ENCODE measurements at regions not wholly inside any gene's neighbourhood (a gene's known extent, or its start where the extent isn't known, plus 50 kb on each side); places are given as distances from the start of the nearest gene placed in this dataset.

GRCh38 chr18:61943175-61943964 is 50.6 kb upstream of the RNF152 start:
- DNase-seq (peak; percentile 31), ATAC-seq (ENCODE audit: low read depth) (no peak)
- no peaks in the 10 kb centered on the region for H3K36me3 ChIP-seq (ENCODE audit: control insufficient read depth, insufficient read depth, low read length)

More at GRCh38 chr18:61943175-61943964, 50.6 kb upstream of the RNF152 start:
- peaks cover 4% of the 10 kb centered on the region; the same call in 1 of the 2 replicates for H3K9me1 ChIP-seq (ENCODE audit: insufficient read depth, low read length)
- 0 out of 2 replicates have a peak overlapping the region, but pooled peaks have one; percentile 53 for H3K14ac ChIP-seq (replicated peaks; ENCODE audit: low read depth, low read length)
- H2BK5ac ChIP-seq (ENCODE audit: low read depth, low read length, poor library complexity, severe bottlenecking) = no peak overlapping the region
- H3K4me3 ChIP-seq (ENCODE audit: insufficient read depth, low read depth, low read length) = no peak overlapping the region
- TF ChIP-seq NFE2L2 (IDR thresholded peaks at IDR 0.05; ENCODE audit: low read depth, low read length) (no peak), USF2 (IDR thresholded peaks at IDR 0.05; ENCODE audit: low read depth, low read length) (no peak), RCOR1 (IDR thresholded peaks at IDR 0.05; ENCODE audit: insufficient replicate concordance, low read length) (no peak), MXI1 (IDR thresholded peaks at IDR 0.05; ENCODE audit: borderline replicate concordance, low read depth, low read length) (no peak), CHD1 (IDR thresholded peaks at IDR 0.05; ENCODE audit: low read depth, low read length) (no peak), ELK1 (IDR thresholded peaks at IDR 0.05; ENCODE audit: borderline replicate concordance, low read depth, low read length) (no peak), POLR2A (IDR thresholded peaks at IDR 0.05; ENCODE audit: low read depth, low read length) (no peak), FOS (IDR thresholded peaks at IDR 0.05; ENCODE audit: low read depth, low read length) (no peak), BHLHE40 (IDR thresholded peaks at IDR 0.05; ENCODE audit: low read depth, low read length) (no peak), MAFK (IDR thresholded peaks at IDR 0.05; ENCODE audit: low read depth, low read length) (no peak), CTCF (conservative IDR thresholded peaks at IDR 0.05; ENCODE audit: low read depth, low read length) (no peak), MAZ (IDR thresholded peaks at IDR 0.05; ENCODE audit: borderline replicate concordance, low read depth, low read length) (no peak), SMC3 (IDR thresholded peaks at IDR 0.05; ENCODE audit: low read depth, low read length) (no peak)
- H2BK15ac ChIP-seq (ENCODE audit: low read depth, low read length) = no peak overlapping the region
- H3K4ac ChIP-seq (ENCODE audit: low read depth, low read length) = no peak overlapping the region
- H4K20me1 ChIP-seq (ENCODE audit: insufficient read depth, low read length) = no peaks in the 10 kb centered on the region
- H2AK5ac ChIP-seq (ENCODE audit: low read depth, low read length) = no peak overlapping the region
- dilution Hi-C loops (cut with HindIII; ENCODE audit: low sequenced_read_pairs, unreplicated experiment) = no loop called here
- no peak overlapping the region for H3K23ac ChIP-seq (ENCODE audit: low read depth, low read length)
- peak overlapping the region; percentile 59 for H2BK20ac ChIP-seq (ENCODE audit: low read depth, low read length)
- H2BK120ac ChIP-seq (ENCODE audit: low read depth, low read length) = peak overlapping the region; percentile 70
- no peak overlapping the region for H4K5ac ChIP-seq (ENCODE audit: low read depth, low read length)
- no peak overlapping the region for H3K56ac ChIP-seq (ENCODE audit: extremely low read depth, insufficient read depth, low read length)
- POLR2A ChIA-PET (ENCODE audit: unreplicated experiment) = no interaction called here
- intact Hi-C loops (cut with micrococcal nuclease) = no loop called here
- 0 out of 4 replicates have a peak overlapping the region, but pooled peaks of 1 of the 2 experiments have one; percentile 12 for H4K8ac ChIP-seq (ENCODE audit: low read depth in 2 of 2, low read length in 2 of 2)
- no peak overlapping the region for H2AFZ ChIP-seq (replicated peaks; ENCODE audit: low read length, poor library complexity)
- no peak overlapping the region for H3K18ac ChIP-seq (ENCODE audit: low read depth, low read length)
- no peaks in the 10 kb centered on the region for H3K9me3 ChIP-seq (ENCODE audit: control insufficient read depth, insufficient read depth, low read length)
- no peak overlapping the region; the same call in 1 of the 2 replicates for H4K91ac ChIP-seq (ENCODE audit: insufficient read depth, low read depth, low read length)
- no peaks in the 10 kb centered on the region for H3K27me3 ChIP-seq (ENCODE audit: control insufficient read depth, insufficient read depth, low read length)
- H3K4me1 ChIP-seq (ENCODE audit: control insufficient read depth, insufficient read depth, low read length) = peaks cover 8% of the 10 kb centered on the region
- CTCF ChIA-PET = no interaction called here
- H3K27ac ChIP-seq (ENCODE audit: insufficient read depth, low read length) = no peak overlapping the region
- H3K79me1 ChIP-seq (ENCODE audit: low read depth in 1 of 2, low read length in 2 of 2) = no peaks in the 10 kb centered on the region
- in situ Hi-C loops (cut with MboI; ENCODE audit: low sequenced_read_pairs) = no loop called here
- H3K4me2 ChIP-seq (ENCODE audit: low read depth, low read length) = no peak overlapping the region
- no TSS peak for BruUV-seq (replicated peaks)
- H2AK9ac ChIP-seq (replicated peaks; ENCODE audit: low read depth, low read length, poor library complexity) = no peak overlapping the region
- WGBS, 2 experiments (ENCODE audit: extremely low coverage in 2 of 2, insufficient read length in 1 of 2) = no CpG with 5 or more reads among the region's 3 CpGs
- H3K9ac ChIP-seq (ENCODE audit: low read depth, low read length) = no peak overlapping the region

Measured in IMR-90 (cell line).